Trophoblast cell (in vitro differentiated cells and primary cell): ENCODE measurements at regions not wholly inside any gene's neighbourhood (a gene's known extent, or its start where the extent isn't known, plus 50 kb on each side); places are given as distances from the start of the nearest gene placed in this dataset.

ENCODE experiments used
- DNase-seq, 2 donors: peaks; one replicate each; pipeline ENCODE4 v3.0.0-alpha.2; 2016
- H2AFZ ChIP-seq: 2 replicates; pipeline ENCODE4 v1.6.1; 2013; ENCODE audit warnings: low read length, moderate library complexity, mild to moderate bottlenecking; ENCODE audit not compliant: insufficient read depth, poor library complexity
- H2AK5ac ChIP-seq: 2 replicates; pipeline ENCODE4 v1.6.1; 2013; ENCODE audit warnings: mild to moderate bottlenecking, low read length
- H2BK120ac ChIP-seq: 2 replicates; pipeline ENCODE4 v1.6.1; 2013; ENCODE audit warnings: low read length, mild to moderate bottlenecking, moderate library complexity; ENCODE audit not compliant: insufficient read depth, poor library complexity
- H2BK12ac ChIP-seq: 2 replicates; pipeline ENCODE4 v1.6.1; 2013; ENCODE audit warnings: mild to moderate bottlenecking, low read length, moderate library complexity
- H2BK5ac ChIP-seq: 2 replicates; pipeline ENCODE4 v1.6.1; 2013; ENCODE audit warnings: low read length, low read depth, moderate library complexity, mild to moderate bottlenecking; ENCODE audit not compliant: poor library complexity
- H3K14ac ChIP-seq: 2 replicates; pipeline ENCODE4 v1.6.1; 2013; ENCODE audit warnings: mild to moderate bottlenecking, low read length
- H3K18ac ChIP-seq: 2 replicates; pipeline ENCODE4 v1.6.1; 2013; ENCODE audit warnings: mild to moderate bottlenecking, low read length
- H3K23ac ChIP-seq: 2 replicates; pipeline ENCODE4 v1.6.1; 2013; ENCODE audit warnings: low read length
- H3K27ac ChIP-seq: 2 replicates; pipeline ENCODE4 v1.5.1; 2013; ENCODE audit warnings: low read depth, mild to moderate bottlenecking, inconsistent platforms, low read length, moderate library complexity
- H3K27me3 ChIP-seq: 2 replicates; pipeline ENCODE4 v1.6.1; 2013; ENCODE audit warnings: inconsistent platforms, mild to moderate bottlenecking, low read length, moderate library complexity; ENCODE audit not compliant: insufficient read depth
- H3K36me3 ChIP-seq, 2 experiments: 1 replicate in 1 of 2; 2 replicates in 1 of 2; pipeline ENCODE4 v1.6.1; 2013; ENCODE audit warnings: low read length in 2 of 2, mild to moderate bottlenecking in 2 of 2, moderate library complexity in 1 of 2; ENCODE audit not compliant: insufficient read depth in 2 of 2, control insufficient read depth in 1 of 2
- H3K4ac ChIP-seq: 2 replicates; pipeline ENCODE4 v1.6.1; 2013; ENCODE audit warnings: low read depth, mild to moderate bottlenecking, low read length, moderate library complexity
- H3K4me1 ChIP-seq, 2 experiments: 1 replicate in 1 of 2; 2 replicates in 1 of 2; pipeline ENCODE4 v1.6.1; 2013; ENCODE audit warnings: low read length in 2 of 2, mild to moderate bottlenecking in 2 of 2, moderate library complexity in 1 of 2; ENCODE audit not compliant: insufficient read depth in 2 of 2, control insufficient read depth in 1 of 2
- H3K4me2 ChIP-seq: 2 replicates; pipeline ENCODE4 v1.6.1; 2013; ENCODE audit warnings: inconsistent platforms, mild to moderate bottlenecking, low read length, moderate library complexity
- H3K4me3 ChIP-seq: 2 replicates; pipeline ENCODE4 v1.5.1; 2013; ENCODE audit warnings: mild to moderate bottlenecking, low read depth, low read length, inconsistent platforms
- H3K79me1 ChIP-seq: one replicate; pipeline ENCODE4 v1.6.1; 2013; ENCODE audit warnings: low read length
- H3K79me2 ChIP-seq: 2 replicates; pipeline ENCODE4 v1.6.1; 2013; ENCODE audit warnings: low read length, mild to moderate bottlenecking; ENCODE audit not compliant: control insufficient read depth, insufficient read depth, poor library complexity
- H3K9ac ChIP-seq: 2 replicates; pipeline ENCODE4 v1.6.1; 2013; ENCODE audit warnings: mild to moderate bottlenecking, low read length
- H3K9me3 ChIP-seq: 2 replicates; pipeline ENCODE4 v1.6.1; 2013; ENCODE audit warnings: low read depth, mild to moderate bottlenecking, control low read depth, inconsistent platforms, low read length; ENCODE audit not compliant: insufficient read depth
- H4K12ac ChIP-seq: 2 replicates; pipeline ENCODE4 v1.6.1; 2013; ENCODE audit warnings: low read depth, mild to moderate bottlenecking, low read length, moderate library complexity
- H4K8ac ChIP-seq: 2 replicates; pipeline ENCODE4 v1.6.1; 2013; ENCODE audit warnings: low read depth, mild to moderate bottlenecking, low read length, moderate library complexity
- H4K91ac ChIP-seq: one replicate; pipeline ENCODE4 v1.6.1; 2013; ENCODE audit warnings: low read depth, mild to moderate bottlenecking, low read length, moderate library complexity
- WGBS: extraction: QIAGEN DNeasy Blood & Tissue Kit; methylation state at CpG from one replicate; pipeline ENCODE4 v1.1.7; 2013; ENCODE audit warnings: missing lambda C conversion rate; ENCODE audit not compliant: insufficient read length, insufficient coverage; ENCODE audit errors: extremely low coverage; 5-methylcytosine and 5-hydroxymethylcytosine counted together

- no peak overlapping the region for H2AFZ ChIP-seq
Measured at GRCh38 chr6:144741659-144742058, 456.5 kb downstream of the UTRN start.

GRCh38 chr6:144742779-144743178, 457.6 kb downstream of the UTRN start:
- Histone ChIP-seq H3K36me3 (no peaks in the 10 kb centered on the region), H2AK5ac (no peak overlapping the region), H3K18ac (no peak overlapping the region), H2BK5ac (no peak overlapping the region), H4K91ac (no peak overlapping the region), H3K4me2 (no peak overlapping the region), H3K79me1 (no peaks in the 10 kb centered on the region), H3K9ac (no peak overlapping the region), H3K4ac (no peak overlapping the region), H4K12ac (no peak overlapping the region), H3K4me1 (no peaks in the 10 kb centered on the region), H2BK120ac (no peak overlapping the region), H3K4me3 (no peak overlapping the region), H4K8ac (no peak overlapping the region), H3K79me2 (no peaks in the 10 kb centered on the region), H3K27me3 (no peaks in the 10 kb centered on the region), H2AFZ (no peak overlapping the region), H3K14ac (no peak overlapping the region), H3K9me3 (no peaks in the 10 kb centered on the region), H3K23ac (no peak overlapping the region), H2BK12ac (no peak overlapping the region), H3K27ac (no peak overlapping the region)
- no peak for DNase-seq
- WGBS = no CpG with 5 or more reads among the region's 2 CpGs

More at GRCh38 chr6:144741659-144742058, 456.5 kb downstream of the UTRN start:
- H3K9me3 ChIP-seq = no peaks in the 10 kb centered on the region
- WGBS = no CpG with 5 or more reads among the region's 3 CpGs
- H4K8ac ChIP-seq = no peak overlapping the region
- H3K79me1 ChIP-seq = no peaks in the 10 kb centered on the region
- no peaks in the 10 kb centered on the region for H3K4me1 ChIP-seq
- H2BK120ac ChIP-seq = no peak overlapping the region
- H3K4ac ChIP-seq = no peak overlapping the region
- H3K18ac ChIP-seq = no peak overlapping the region
- no peak for DNase-seq
- no peak overlapping the region for H3K9ac ChIP-seq
- H4K91ac ChIP-seq = no peak overlapping the region
- no peaks in the 10 kb centered on the region for H3K27me3 ChIP-seq
- no peaks in the 10 kb centered on the region for H3K36me3 ChIP-seq
- H2BK5ac ChIP-seq = no peak overlapping the region
- no peak overlapping the region for H2AK5ac ChIP-seq
- no peak overlapping the region for H3K4me2 ChIP-seq
- no peak overlapping the region for H3K23ac ChIP-seq
- H4K12ac ChIP-seq = no peak overlapping the region
- no peak overlapping the region for H3K14ac ChIP-seq
- no peak overlapping the region for H2BK12ac ChIP-seq
- no peak overlapping the region for H3K4me3 ChIP-seq
- no peak overlapping the region for H3K27ac ChIP-seq
- H3K79me2 ChIP-seq = no peaks in the 10 kb centered on the region

- Histone ChIP-seq H3K79me1 (no peaks in the 10 kb centered on the region), H3K27me3 (no peaks in the 10 kb centered on the region), H3K4me3 (no peak overlapping the region), H2BK5ac (no peak overlapping the region), H2AFZ (no peak overlapping the region), H3K4me1 (no peaks in the 10 kb centered on the region), H3K14ac (no peak overlapping the region), H3K4ac (no peak overlapping the region), H3K23ac (no peak overlapping the region), H2BK120ac (no peak overlapping the region), H3K4me2 (no peak overlapping the region), H2BK12ac (no peak overlapping the region), H3K9ac (no peak overlapping the region), H3K9me3 (no peaks in the 10 kb centered on the region), H3K18ac (no peak overlapping the region), H2AK5ac (no peak overlapping the region), H3K27ac (no peak overlapping the region), H4K91ac (no peak overlapping the region), H4K8ac (no peak overlapping the region), H3K36me3 (no peaks in the 10 kb centered on the region), H3K79me2 (no peaks in the 10 kb centered on the region), H4K12ac (no peak overlapping the region)
- WGBS = no CpG with 5 or more reads among the region's 3 CpGs
- no peak for DNase-seq
Measured at GRCh38 chr6:144744720-144745119, 459.6 kb downstream of the UTRN start.

- H3K4me2 ChIP-seq = no peak overlapping the region
- H2BK120ac ChIP-seq = no peak overlapping the region
- H2BK5ac ChIP-seq = no peak overlapping the region
- H2AFZ ChIP-seq = no peak overlapping the region
- H2AK5ac ChIP-seq = no peak overlapping the region
- no peak overlapping the region for H4K12ac ChIP-seq
- H3K79me1 ChIP-seq = no peaks in the 10 kb centered on the region
- WGBS = no CpG with 5 or more reads among the region's 3 CpGs
- H3K4me1 ChIP-seq = no peaks in the 10 kb centered on the region
- H3K27ac ChIP-seq = no peak overlapping the region
- H3K23ac ChIP-seq = no peak overlapping the region
- no peak for DNase-seq
- H4K8ac ChIP-seq = no peak overlapping the region
- H3K79me2 ChIP-seq = no peaks in the 10 kb centered on the region
- H4K91ac ChIP-seq = no peak overlapping the region
- H2BK12ac ChIP-seq = no peak overlapping the region
- no peak overlapping the region for H3K14ac ChIP-seq
- no peak overlapping the region for H3K18ac ChIP-seq
- no peak overlapping the region for H3K9ac ChIP-seq
- no peak overlapping the region for H3K4ac ChIP-seq
- H3K9me3 ChIP-seq = no peaks in the 10 kb centered on the region
- H3K27me3 ChIP-seq = no peaks in the 10 kb centered on the region
- H3K4me3 ChIP-seq = no peak overlapping the region
- H3K36me3 ChIP-seq = no peaks in the 10 kb centered on the region
Measured at GRCh38 chr6:144745439-144745838, 460.3 kb downstream of the UTRN start.
